ENCODE measurements at regions not wholly inside any gene's neighbourhood (a gene's known extent, or its start where the extent isn't known, plus 50 kb on each side); places are given as distances from the start of the nearest gene placed in this dataset.

GRCh38 chr3:187975561-187976364, 178.2 kb upstream of the LPP start:
- TF ChIP-seq, protein P1, sequence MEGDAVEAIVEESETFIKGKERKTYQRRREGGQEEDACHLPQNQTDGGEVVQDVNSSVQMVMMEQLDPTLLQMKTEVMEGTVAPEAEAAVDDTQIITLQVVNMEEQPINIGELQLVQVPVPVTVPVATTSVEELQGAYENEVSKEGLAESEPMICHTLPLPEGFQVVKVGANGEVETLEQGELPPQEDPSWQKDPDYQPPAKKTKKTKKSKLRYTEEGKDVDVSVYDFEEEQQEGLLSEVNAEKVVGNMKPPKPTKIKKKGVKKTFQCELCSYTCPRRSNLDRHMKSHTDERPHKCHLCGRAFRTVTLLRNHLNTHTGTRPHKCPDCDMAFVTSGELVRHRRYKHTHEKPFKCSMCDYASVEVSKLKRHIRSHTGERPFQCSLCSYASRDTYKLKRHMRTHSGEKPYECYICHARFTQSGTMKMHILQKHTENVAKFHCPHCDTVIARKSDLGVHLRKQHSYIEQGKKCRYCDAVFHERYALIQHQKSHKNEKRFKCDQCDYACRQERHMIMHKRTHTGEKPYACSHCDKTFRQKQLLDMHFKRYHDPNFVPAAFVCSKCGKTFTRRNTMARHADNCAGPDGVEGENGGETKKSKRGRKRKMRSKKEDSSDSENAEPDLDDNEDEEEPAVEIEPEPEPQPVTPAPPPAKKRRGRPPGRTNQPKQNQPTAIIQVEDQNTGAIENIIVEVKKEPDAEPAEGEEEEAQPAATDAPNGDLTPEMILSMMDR (IDR thresholded peaks at IDR 0.05) = no peak
- no peak for TF ChIP-seq POLR2A (IDR thresholded peaks at IDR 0.05)

All from thyroid gland (tissue), 4 donors.